Mesodermal cell (in vitro differentiated cells): ENCODE measurements at regions not wholly inside any gene's neighbourhood (a gene's known extent, or its start where the extent isn't known, plus 50 kb on each side); places are given as distances from the start of the nearest gene placed in this dataset.

Experiments used
- H3K27ac ChIP-seq: 2 replicates; pipeline ENCODE4 v1.7.0; 2013; ENCODE audit warnings: mild to moderate bottlenecking, low read depth, low read length, moderate library complexity; ENCODE audit not compliant: severe bottlenecking
- H3K36me3 ChIP-seq: 2 replicates; pipeline ENCODE4 v1.7.1; 2013; ENCODE audit warnings: mild to moderate bottlenecking, low read length, moderate library complexity; ENCODE audit not compliant: control insufficient read depth, insufficient read depth
- H3K4me1 ChIP-seq: one replicate; pipeline ENCODE4 v1.7.1; 2013; ENCODE audit warnings: mild to moderate bottlenecking, low read length; ENCODE audit not compliant: insufficient read depth, control insufficient read depth, poor library complexity, severe bottlenecking
- H3K4me3 ChIP-seq: 2 replicates; pipeline ENCODE4 v1.7.0; 2013; ENCODE audit warnings: low read length, control low read depth, mild to moderate bottlenecking; ENCODE audit not compliant: insufficient read depth, poor library complexity, severe bottlenecking; ENCODE audit errors: extremely low read depth
- H3K9me3 ChIP-seq: 2 replicates; pipeline ENCODE4 v1.7.1; 2013; ENCODE audit warnings: mild to moderate bottlenecking, low read length, moderate library complexity; ENCODE audit not compliant: control insufficient read depth
- WGBS, 2 experiments: methylation state at CpG; one replicate each; pipeline ENCODE4 v1.1.5; 2013; ENCODE audit warnings: missing lambda C conversion rate in 2 of 2; ENCODE audit not compliant: insufficient coverage in 2 of 2; 5-methylcytosine and 5-hydroxymethylcytosine counted together

- WGBS, 2 experiments: 65 to 100% methylated on average over 3 to 4 of the region's 4 CpGs
- no peak overlapping the region for H3K27ac ChIP-seq
- no peaks in the 10 kb centered on the region for H3K36me3 ChIP-seq
- no peaks in the 10 kb centered on the region for H3K9me3 ChIP-seq
- no peak overlapping the region for H3K4me3 ChIP-seq
- no peaks in the 10 kb centered on the region for H3K4me1 ChIP-seq
These were observed 176.8 kb downstream of the TUSC7 start for GRCh38 chr3:116886202-116886893.

GRCh38 chr3:116896116-116896515 lies 186.5 kb downstream of the TUSC7 start:
- no peaks in the 10 kb centered on the region for H3K9me3 ChIP-seq
- WGBS, 2 experiments: 100% methylated on average over 1 of the region's 2 CpGs; no CpG with 5 or more reads in 1 of the 2 experiments
- H3K36me3 ChIP-seq: no peaks in the 10 kb centered on the region
- H3K4me3 ChIP-seq: no peak overlapping the region
- H3K27ac ChIP-seq: no peak overlapping the region
- no peaks in the 10 kb centered on the region for H3K4me1 ChIP-seq

GRCh38 chr3:116897382-116897781 lies 187.8 kb downstream of the TUSC7 start:
- H3K27ac ChIP-seq: no peak overlapping the region
- H3K4me3 ChIP-seq: no peak overlapping the region
- no peaks in the 10 kb centered on the region for H3K4me1 ChIP-seq
- no peaks in the 10 kb centered on the region for H3K36me3 ChIP-seq
- H3K9me3 ChIP-seq: no peaks in the 10 kb centered on the region
- WGBS, 2 experiments: no CpG with 5 or more reads among the region's 3 CpGs

- no peaks in the 10 kb centered on the region for H3K36me3 ChIP-seq
- WGBS, 2 experiments: 40 to 67% methylated on average over 1 to 2 of the region's 4 CpGs
- H3K4me3 ChIP-seq: no peak overlapping the region
- no peak overlapping the region for H3K27ac ChIP-seq
- H3K9me3 ChIP-seq: no peaks in the 10 kb centered on the region
- H3K4me1 ChIP-seq: no peaks in the 10 kb centered on the region
These were observed 189.7 kb downstream of the TUSC7 start for GRCh38 chr3:116899253-116899652.

- H3K4me1 ChIP-seq: no peaks in the 10 kb centered on the region
- WGBS, 2 experiments: 87 to 92% methylated on average over 1 of the region's 3 CpGs
These were observed 195.8 kb downstream of the TUSC7 start for GRCh38 chr3:116905334-116905733.

GRCh38 chr3:116905794-116906193 lies 196.2 kb downstream of the TUSC7 start:
- no peaks in the 10 kb centered on the region for H3K4me1 ChIP-seq
- 100% methylated on average over 1 of the region's 2 CpGs; no CpG with 5 or more reads in 1 of the 2 experiments for WGBS, 2 experiments
- no peak overlapping the region for H3K27ac ChIP-seq
- H3K36me3 ChIP-seq: no peaks in the 10 kb centered on the region
- no peaks in the 10 kb centered on the region for H3K9me3 ChIP-seq
- no peak overlapping the region for H3K4me3 ChIP-seq

More at GRCh38 chr3:116905334-116905733, 195.8 kb downstream of the TUSC7 start:
- H3K9me3 ChIP-seq: no peaks in the 10 kb centered on the region
- no peak overlapping the region for H3K4me3 ChIP-seq
- H3K36me3 ChIP-seq: no peaks in the 10 kb centered on the region
- H3K27ac ChIP-seq: no peak overlapping the region

GRCh38 chr3:116912116-116912515 lies 202.5 kb downstream of the TUSC7 start:
- H3K36me3 ChIP-seq: no peaks in the 10 kb centered on the region
- no peak overlapping the region for H3K27ac ChIP-seq
- no CpG with 5 or more reads among the region's 1 CpG for WGBS, 2 experiments
- no peak overlapping the region for H3K4me3 ChIP-seq
- H3K4me1 ChIP-seq: no peaks in the 10 kb centered on the region
- no peaks in the 10 kb centered on the region for H3K9me3 ChIP-seq

GRCh38 chr3:116914004-116914403 lies 204.4 kb downstream of the TUSC7 start:
- no peaks in the 10 kb centered on the region for H3K4me1 ChIP-seq
- no peaks in the 10 kb centered on the region for H3K9me3 ChIP-seq
- no peak overlapping the region for H3K4me3 ChIP-seq
- no peaks in the 10 kb centered on the region for H3K36me3 ChIP-seq
- WGBS, 2 experiments: no CpG with 5 or more reads among the region's 2 CpGs
- H3K27ac ChIP-seq: no peak overlapping the region

GRCh38 chr3:116916836-116917235 lies 207.3 kb downstream of the TUSC7 start:
- H3K27ac ChIP-seq: no peak overlapping the region
- no peaks in the 10 kb centered on the region for H3K36me3 ChIP-seq
- no peaks in the 10 kb centered on the region for H3K9me3 ChIP-seq
- H3K4me3 ChIP-seq: no peak overlapping the region
- no peaks in the 10 kb centered on the region for H3K4me1 ChIP-seq

GRCh38 chr3:116920826-116921610 lies 211.4 kb downstream of the TUSC7 start:
- Histone ChIP-seq H3K4me3 (no peak overlapping the region), H3K9me3 (no peaks in the 10 kb centered on the region), H3K4me1 (no peaks in the 10 kb centered on the region), H3K27ac (no peak overlapping the region), H3K36me3 (no peaks in the 10 kb centered on the region)
- 67% methylated on average over 1 of the region's 3 CpGs; no CpG with 5 or more reads in 1 of the 2 experiments for whole genome bisulfite sequencing, 2 experiments

- peaks cover 23% of the 10 kb centered on the region for H3K4me1 ChIP-seq
- no peaks in the 10 kb centered on the region for H3K36me3 ChIP-seq
- H3K9me3 ChIP-seq: no peaks in the 10 kb centered on the region
- H3K4me3 ChIP-seq: no peak overlapping the region
- WGBS, 2 experiments: 83 to 100% methylated on average over 1 of the region's 4 CpGs
- H3K27ac ChIP-seq: no peak overlapping the region
These were observed 218.3 kb downstream of the TUSC7 start for GRCh38 chr3:116927918-116928317.
